CD4-positive, alpha-beta T cell (primary cell): ENCODE measurements at regions not wholly inside any gene's neighbourhood (a gene's known extent, or its start where the extent isn't known, plus 50 kb on each side); places are given as distances from the start of the nearest gene placed in this dataset.

Experiments used
- ATAC-seq: fragments of 200-7000 bp; cut with Tn5 transposase; one replicate; pipeline ENCODE4 v1.10.0; 2022; ENCODE audit warnings: mild to moderate bottlenecking; ENCODE audit not compliant: poor library complexity
- CTCF ChIA-PET: fragments of 350-600 bp; sonication (Branson Sonifier 250); formaldehyde crosslinking; loops from one replicate; lab custom pipeline; 2021; ENCODE audit warnings: antibody characterized with exemption, inconsistent platforms; lab: Charles Lee
- POLR2A ChIA-PET: fragments of 350-600 bp; sonication (Branson Sonifier 250); formaldehyde crosslinking; loops from one replicate; lab custom pipeline; 2021; ENCODE audit warnings: antibody characterized with exemption, inconsistent platforms; lab: Charles Lee
- DNase-seq, 14 experiments: peaks; one replicate each; pipeline ENCODE4 v3.0.0-alpha.2; 2013 to 2020; ENCODE audit warnings: mixed read lengths in 2 of 14
- H3K27ac ChIP-seq, 2 donors: one replicate each; pipeline versions ENCODE4 v1.5.1 to v1.7.0; 2013; ENCODE audit warnings: low read length in 2 of 2, low read depth in 1 of 2, mild to moderate bottlenecking in 1 of 2
- H3K27me3 ChIP-seq, 2 experiments: 1 replicate in 1 of 2; 2 replicates in 1 of 2; pipeline versions ENCODE4 v1.6.1 to v1.7.0; 2013; ENCODE audit warnings: low read length in 2 of 2, control low read depth in 1 of 2, mild to moderate bottlenecking in 1 of 2, moderate library complexity in 1 of 2; ENCODE audit not compliant: insufficient read depth in 2 of 2, control insufficient read depth in 1 of 2
- H3K36me3 ChIP-seq: one replicate; pipeline ENCODE4 v1.6.1; 2013; ENCODE audit warnings: low read length, control low read depth; ENCODE audit not compliant: insufficient read depth
- H3K4me1 ChIP-seq: one replicate; pipeline ENCODE4 v1.6.1; 2013; ENCODE audit warnings: low read length, control low read depth; ENCODE audit not compliant: insufficient read depth
- H3K4me3 ChIP-seq: one replicate; pipeline ENCODE4 v1.5.1; 2013; ENCODE audit warnings: mild to moderate bottlenecking, low read length, moderate library complexity
- H3K9me3 ChIP-seq, 2 experiments: 1 replicate in 1 of 2; 2 replicates in 1 of 2; pipeline versions ENCODE4 v1.6.1 to v1.7.0; 2013; ENCODE audit warnings: low read length in 2 of 2, mild to moderate bottlenecking in 2 of 2, control low read depth in 1 of 2, moderate library complexity in 1 of 2; ENCODE audit not compliant: control insufficient read depth in 1 of 2, insufficient read depth in 1 of 2
- H3K27ac Mint-ChIP-seq: one replicate; pipeline ENCODE4 v1.8.0; 2020; ENCODE audit warnings: mixed read lengths
- H3K27me3 Mint-ChIP-seq: one replicate; pipeline ENCODE4 v1.8.0; 2021; ENCODE audit warnings: mixed read lengths
- H3K36me3 Mint-ChIP-seq: one replicate; pipeline ENCODE4 v1.8.0; 2021; ENCODE audit warnings: low read depth, mixed read lengths
- H3K4me1 Mint-ChIP-seq: one replicate; pipeline ENCODE4 v1.8.0; 2021; ENCODE audit warnings: low read depth, mixed read lengths
- H3K4me3 Mint-ChIP-seq: one replicate; pipeline ENCODE4 v1.8.0; 2020; ENCODE audit warnings: mild to moderate bottlenecking, mixed read lengths
- H3K9me3 Mint-ChIP-seq: one replicate; pipeline ENCODE4 v1.8.0; 2020; ENCODE audit warnings: mixed read lengths
- CTCF ChIP-seq: fragments of 200-600 bp; IDR thresholded peaks from one replicate; pipeline ENCODE4 v1.8.0; 2022; ENCODE audit warnings: antibody characterized with exemption, mild to moderate bottlenecking
- intact Hi-C, 2 experiments: fragments of 100-400 bp; cut with DNase I in 1 of 2; cut with micrococcal nuclease in 1 of 2; formaldehyde crosslinking; loops; one replicate each; pipeline versions ENCODE4 v1.15.1 to v1.9.0; 2023 to 2025; cut with DNase I, micrococcal nuclease

GRCh38 chr1:30130099-30130498 lies 593.3 kb downstream of the MATN1 start:
- ATAC-seq (no peak), DNase-seq (no peak)
- no peak overlapping the region for H3K4me3 Mint-ChIP-seq
- Histone ChIP-seq H3K27ac (no peak overlapping the region), H3K4me1 (no peaks in the 10 kb centered on the region), H3K9me3 (peaks cover 0 to 3% of the 10 kb centered on the region in 2 experiments), H3K36me3 (no peaks in the 10 kb centered on the region), H3K4me3 (no peak overlapping the region), H3K27me3 (peaks cover 0 to 7% of the 10 kb centered on the region in 2 experiments)
- TF ChIP-seq CTCF = no peak
- no peaks in the 10 kb centered on the region for H3K36me3 Mint-ChIP-seq
- H3K4me1 Mint-ChIP-seq = no peaks in the 10 kb centered on the region
- ChIA-PET POLR2A (no interaction called here), CTCF (no interaction called here)
- no peak overlapping the region for H3K27ac Mint-ChIP-seq
- intact Hi-C loops = no loop called here
- H3K9me3 Mint-ChIP-seq = no peaks in the 10 kb centered on the region
- H3K27me3 Mint-ChIP-seq = peaks cover 12% of the 10 kb centered on the region

- no peak overlapping the region for H3K27ac ChIP-seq
- H3K27ac Mint-ChIP-seq = no peak overlapping the region
- DNase-seq (no peak), ATAC-seq (no peak)
- peaks cover 0 to 7% of the 10 kb centered on the region in 2 experiments for H3K27me3 ChIP-seq
- H3K9me3 Mint-ChIP-seq = no peaks in the 10 kb centered on the region
- H3K27me3 Mint-ChIP-seq = peaks cover 12% of the 10 kb centered on the region
- ChIA-PET CTCF (no interaction called here), POLR2A (no interaction called here)
- no peaks in the 10 kb centered on the region for H3K4me1 Mint-ChIP-seq
- no peaks in the 10 kb centered on the region for H3K36me3 Mint-ChIP-seq
- intact Hi-C loops = no loop called here
- H3K36me3 ChIP-seq = no peaks in the 10 kb centered on the region
- H3K4me1 ChIP-seq = no peaks in the 10 kb centered on the region
- peaks cover 0 to 6% of the 10 kb centered on the region in 2 experiments for H3K9me3 ChIP-seq
- H3K4me3 Mint-ChIP-seq = no peak overlapping the region
- H3K4me3 ChIP-seq = no peak overlapping the region
- no peak for TF ChIP-seq CTCF
These were observed 593.8 kb downstream of the MATN1 start for GRCh38 chr1:30129421-30130055.

- H3K9me3 Mint-ChIP-seq = no peaks in the 10 kb centered on the region
- intact Hi-C loops = no loop called here
- H3K27me3 ChIP-seq = peaks cover 0 to 7% of the 10 kb centered on the region in 2 experiments
- H3K27ac Mint-ChIP-seq = no peak overlapping the region
- H3K36me3 ChIP-seq = no peaks in the 10 kb centered on the region
- ChIA-PET CTCF (no interaction called here), POLR2A (no interaction called here)
- ATAC-seq = no peak
- H3K27ac ChIP-seq = no peak overlapping the region
- TF ChIP-seq CTCF = no peak
- DNase-seq = no peak
- H3K36me3 Mint-ChIP-seq = no peaks in the 10 kb centered on the region
- no peak overlapping the region for H3K4me3 ChIP-seq
- H3K4me1 ChIP-seq = no peaks in the 10 kb centered on the region
- H3K27me3 Mint-ChIP-seq = peaks cover 12% of the 10 kb centered on the region
- H3K4me1 Mint-ChIP-seq = no peaks in the 10 kb centered on the region
- H3K9me3 ChIP-seq = peaks cover 0 to 6% of the 10 kb centered on the region in 2 experiments
- no peak overlapping the region for H3K4me3 Mint-ChIP-seq
These were observed 594.4 kb downstream of the MATN1 start for GRCh38 chr1:30129001-30129408.
